GM18909 (cell line): ENCODE measurements at regions not wholly inside any gene's neighbourhood (a gene's known extent, or its start where the extent isn't known, plus 50 kb on each side); places are given as distances from the start of the nearest gene placed in this dataset.

Experiments
- ATAC-seq: cut with Tn5 transposase; IDR thresholded peaks from one replicate; pipeline ENCODE4 v1.9.1; 2021; ENCODE audit warnings: mild to moderate bottlenecking; ENCODE audit not compliant: unreplicated experiment, poor library complexity

DNA sequence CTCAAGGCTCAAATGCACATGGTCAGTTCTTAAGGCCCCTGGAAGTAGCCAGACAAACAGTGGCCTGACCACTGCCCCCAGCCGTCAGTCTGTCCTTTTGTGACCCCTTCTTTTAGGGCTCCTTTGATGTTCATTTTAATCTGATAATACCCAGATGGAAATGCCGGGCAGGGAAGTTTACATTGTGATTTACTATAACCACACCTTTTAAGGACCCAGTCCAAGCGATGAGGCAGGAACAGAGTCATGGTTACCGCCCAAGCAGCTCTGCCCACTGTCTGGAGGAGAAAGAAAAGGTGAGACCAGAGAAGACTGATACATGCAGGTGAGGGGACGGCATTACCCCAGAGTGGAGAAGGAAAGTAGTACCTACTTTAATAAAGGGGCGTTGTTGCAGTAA lies 110.6 kb downstream of the PLEKHG1 start:
- no peak for ATAC-seq

GRCh38 chr6:150711061-150711460 lies 111.4 kb downstream of the PLEKHG1 start:
- ATAC-seq = no peak

DNA sequence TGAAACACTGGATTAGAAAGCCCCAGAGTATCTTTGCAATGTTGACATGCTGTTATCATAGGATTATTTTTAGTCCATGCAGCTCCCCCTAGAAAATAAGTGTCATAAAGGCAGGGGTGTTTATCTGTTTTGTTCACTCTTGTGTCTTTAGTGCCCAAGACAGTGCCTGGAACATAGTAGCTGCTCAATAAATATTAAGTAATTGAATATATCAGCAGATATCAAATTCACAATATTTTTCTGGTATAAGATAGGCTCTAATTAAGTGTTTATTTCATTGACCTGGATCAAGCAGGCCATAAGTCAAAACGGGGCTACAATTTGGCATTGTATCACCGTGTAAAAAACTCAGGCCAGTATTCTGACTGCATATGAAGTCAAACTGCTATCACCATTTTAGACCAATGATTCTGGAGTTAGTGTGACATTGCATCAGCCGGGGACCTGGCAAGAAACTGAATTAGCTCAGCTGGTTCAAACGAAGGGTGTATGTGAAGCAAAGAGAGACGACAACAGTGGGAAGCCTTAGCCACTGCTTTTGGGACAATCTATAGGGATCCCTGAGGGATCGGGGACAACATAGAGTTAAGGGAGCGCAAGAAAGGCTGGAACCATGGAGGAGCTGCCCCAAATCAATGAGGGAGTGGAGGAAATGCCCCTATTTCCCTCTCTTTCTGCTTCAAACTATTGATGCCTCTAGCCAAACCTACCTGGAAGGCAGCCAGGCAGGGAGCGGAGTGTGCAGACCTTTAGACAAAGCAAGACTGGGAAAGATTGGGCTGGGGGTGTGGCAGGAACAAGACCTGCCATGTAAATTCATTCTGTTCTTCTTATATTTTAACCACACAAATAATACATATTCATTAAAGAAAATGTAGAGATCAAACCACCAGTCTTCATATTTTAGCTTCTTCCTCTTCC lies 112.2 kb downstream of the PLEKHG1 start:
- no peak for ATAC-seq

GRCh38 chr6:150712505-150713252 lies 113.0 kb downstream of the PLEKHG1 start:
- no peak for ATAC-seq

GRCh38 chr6:150713487-150713886 lies 113.8 kb downstream of the PLEKHG1 start:
- ATAC-seq = no peak

DNA sequence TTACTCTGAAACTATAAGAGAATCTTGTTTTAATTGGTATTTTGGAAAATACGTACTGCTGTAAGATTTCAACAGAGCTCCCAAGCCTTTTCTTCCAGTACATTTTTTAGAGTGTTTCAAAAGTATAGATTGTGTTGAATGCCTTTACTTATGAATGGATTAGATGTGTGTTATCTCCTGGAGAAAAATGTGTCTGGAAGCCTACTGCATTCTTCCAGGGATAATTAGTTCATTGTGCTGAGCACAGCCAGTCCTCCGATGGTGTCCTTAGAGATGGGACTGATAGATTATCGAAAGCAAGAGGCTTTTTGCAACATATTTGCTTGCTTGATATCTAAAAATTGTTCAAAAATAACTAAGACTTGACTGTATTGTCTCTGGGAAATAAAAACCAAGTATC lies 114.2 kb downstream of the PLEKHG1 start:
- ATAC-seq = no peak

GRCh38 chr6:150715133-150715532 lies 115.4 kb downstream of the PLEKHG1 start:
- ATAC-seq = no peak

GRCh38 chr6:150717419-150717818 lies 117.7 kb downstream of the PLEKHG1 start:
- ATAC-seq = no peak

DNA sequence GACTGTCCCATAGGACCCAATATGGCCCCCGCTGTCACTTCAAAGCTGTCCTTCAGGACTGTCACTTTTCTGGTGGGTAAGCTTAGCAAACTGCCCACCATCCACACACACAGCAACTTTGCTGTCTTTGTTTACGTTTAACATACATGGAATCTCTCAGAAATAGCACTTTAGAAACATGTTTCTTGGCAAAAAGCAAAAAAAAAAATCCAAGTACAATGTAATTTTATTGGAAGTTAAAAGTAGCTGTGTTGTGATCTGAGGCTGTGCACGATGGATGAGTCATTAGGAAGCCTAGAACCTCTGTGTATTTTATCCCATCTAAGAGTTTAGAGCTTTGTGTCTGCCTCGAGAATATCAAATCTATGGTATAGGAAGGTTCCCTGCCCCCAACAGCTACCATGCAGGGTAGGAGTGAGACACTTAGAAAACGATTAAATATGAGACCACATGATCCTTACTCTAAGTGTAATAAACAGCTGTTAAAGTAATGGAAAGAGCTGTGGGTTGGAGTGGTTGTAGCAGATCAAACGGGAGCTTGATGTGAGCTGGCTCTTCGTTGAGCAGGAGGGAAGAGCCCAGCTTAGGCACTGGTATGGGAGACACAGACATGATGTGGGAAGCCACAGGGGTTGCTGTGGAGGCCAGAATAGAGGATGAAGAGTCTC lies 119.5 kb downstream of the PLEKHG1 start:
- ATAC-seq = no peak

DNA sequence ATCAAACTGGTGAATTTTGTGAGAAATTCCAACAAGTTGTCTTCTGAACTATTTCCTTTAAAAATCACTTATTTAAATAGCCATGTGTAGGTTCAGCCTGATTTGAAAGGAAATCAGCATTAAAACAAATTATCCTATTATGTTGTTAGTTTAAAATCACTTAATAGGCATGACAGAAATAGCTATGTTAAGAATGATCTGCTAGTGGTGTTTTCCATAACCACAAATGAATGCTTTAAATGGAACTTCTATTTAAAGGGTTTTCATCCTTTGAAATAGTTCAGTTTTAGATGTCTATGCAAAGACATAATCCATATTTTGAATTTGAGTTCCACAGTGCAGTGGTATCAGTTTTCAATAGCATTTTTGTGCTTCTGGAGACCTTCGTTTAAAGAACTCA lies 120.1 kb downstream of the PLEKHG1 start:
- no peak for ATAC-seq

- peak; percentile 99 for ATAC-seq
These were observed 121.1 kb downstream of the PLEKHG1 start for GRCh38 chr6:150720774-150721233.

- ATAC-seq = no peak
These were observed 122.0 kb downstream of the PLEKHG1 start for GRCh38 chr6:150721418-150722266.

- ATAC-seq = no peak
These were observed 123.1 kb downstream of the PLEKHG1 start for GRCh38 chr6:150722614-150723344.

- ATAC-seq = no peak
These were observed 123.6 kb downstream of the PLEKHG1 start for GRCh38 chr6:150723345-150723658.

- ATAC-seq = no peak
These were observed 124.2 kb downstream of the PLEKHG1 start for GRCh38 chr6:150723857-150724256.

GRCh38 chr6:150725795-150726194 lies 126.1 kb downstream of the PLEKHG1 start:
- no peak for ATAC-seq

DNA sequence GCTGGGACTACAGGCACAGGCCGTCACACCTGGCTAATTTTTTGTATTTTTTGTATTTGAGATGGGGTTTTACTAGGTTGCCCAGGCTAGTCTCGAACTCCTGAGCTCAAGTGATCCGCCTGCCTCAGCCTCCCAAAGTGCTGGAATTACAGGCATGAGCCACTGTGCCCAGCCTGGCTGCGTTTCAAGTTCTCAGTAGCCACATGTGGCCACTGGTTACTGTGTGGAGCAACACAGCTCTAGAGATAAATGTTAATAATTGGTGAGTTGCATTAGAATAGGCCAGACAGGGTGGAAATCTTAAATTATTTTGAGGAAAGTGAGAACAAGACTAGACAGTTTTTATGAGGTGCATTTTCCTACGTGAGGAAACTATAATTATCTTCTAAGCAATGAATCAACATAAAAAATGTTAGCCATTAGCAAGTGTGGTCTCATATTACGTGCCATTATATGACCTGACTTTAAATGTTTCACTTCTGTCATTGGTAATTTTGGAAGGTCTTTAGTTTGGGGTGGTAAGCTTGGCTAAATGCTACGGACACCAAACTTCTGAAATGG lies 129.6 kb downstream of the PLEKHG1 start:
- ATAC-seq = no peak

- ATAC-seq = no peak
These were observed 131.2 kb downstream of the PLEKHG1 start for GRCh38 chr6:150730801-150731457.
